Daoy (cell line): ENCODE measurements at regions not wholly inside any gene's neighbourhood (a gene's known extent, or its start where the extent isn't known, plus 50 kb on each side); places are given as distances from the start of the nearest gene placed in this dataset.
"Not testable (repeated sequence)": the region's sequence is repeated elsewhere in the genome, so short reads cannot be mapped to it uniquely, and the experiment has no call there.

Experiments used
- DNase-seq: peaks from one replicate; pipeline ENCODE4 v3.0.0-alpha.2; 2015; ENCODE audit warnings: low read depth

- no peak for DNase-seq
Observed at GRCh38 chr5:82894716-82895115, 182.5 kb downstream of the TMEM167A start.

DNA sequence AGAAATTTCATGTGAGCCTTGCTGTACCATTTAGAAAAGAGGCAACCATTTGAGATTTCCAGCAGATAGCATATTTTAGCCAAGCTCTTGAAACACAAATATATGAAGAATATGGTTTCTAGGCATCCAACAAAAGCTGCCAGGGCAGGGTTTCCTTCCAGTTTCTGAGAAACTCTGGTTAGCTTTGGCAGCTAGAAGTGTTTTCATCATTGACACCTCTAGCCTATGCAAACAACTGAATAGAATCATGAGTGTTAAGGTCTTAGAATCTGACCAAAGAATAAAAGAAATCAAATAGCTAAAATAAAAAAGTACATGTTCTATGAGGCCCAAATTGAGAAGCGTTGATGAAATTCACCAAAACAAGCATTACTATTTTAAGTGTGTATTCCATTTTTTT, 188.1 kb downstream of the TMEM167A start:
- no peak for DNase-seq

GRCh38 chr5:82886911-82887310, 190.3 kb downstream of the TMEM167A start:
- peak; percentile 19 for DNase-seq

DNA sequence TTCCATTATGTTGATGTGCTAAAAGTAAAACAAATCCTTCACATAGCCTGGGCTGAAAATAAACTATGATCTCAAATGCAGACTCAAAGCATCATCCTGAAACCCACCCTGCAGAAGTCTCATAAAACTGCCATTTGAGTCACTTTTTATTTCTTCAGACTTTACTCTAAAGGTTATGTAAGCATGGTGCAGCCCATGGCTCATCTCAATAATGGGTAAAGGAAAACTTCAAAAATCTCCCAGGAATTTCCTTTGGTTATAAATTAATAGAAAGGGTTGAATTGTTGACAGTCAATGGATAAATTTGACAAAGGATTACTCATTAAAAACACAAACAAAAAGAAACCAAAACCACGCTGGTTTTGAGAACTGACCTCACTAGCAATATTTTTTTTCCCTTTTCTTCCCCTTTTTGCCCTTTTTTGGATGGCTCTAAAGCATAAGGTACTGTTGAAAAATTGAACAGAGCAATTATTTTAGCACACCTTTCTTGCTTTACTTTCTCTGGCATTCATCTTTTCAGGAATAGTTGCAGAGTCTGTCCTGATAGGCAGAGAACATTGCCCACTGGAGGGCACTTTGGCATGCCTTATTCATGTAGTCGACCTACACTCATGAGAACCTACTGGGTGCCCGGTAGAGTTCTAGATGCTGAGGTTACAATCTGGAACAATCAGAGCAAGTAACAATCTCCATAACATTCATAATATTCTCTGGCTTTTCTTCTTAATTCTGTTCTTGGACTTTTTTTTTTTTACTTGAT, 191.4 kb downstream of the TMEM167A start:
- DNase-seq: peak; percentile 40

DNA sequence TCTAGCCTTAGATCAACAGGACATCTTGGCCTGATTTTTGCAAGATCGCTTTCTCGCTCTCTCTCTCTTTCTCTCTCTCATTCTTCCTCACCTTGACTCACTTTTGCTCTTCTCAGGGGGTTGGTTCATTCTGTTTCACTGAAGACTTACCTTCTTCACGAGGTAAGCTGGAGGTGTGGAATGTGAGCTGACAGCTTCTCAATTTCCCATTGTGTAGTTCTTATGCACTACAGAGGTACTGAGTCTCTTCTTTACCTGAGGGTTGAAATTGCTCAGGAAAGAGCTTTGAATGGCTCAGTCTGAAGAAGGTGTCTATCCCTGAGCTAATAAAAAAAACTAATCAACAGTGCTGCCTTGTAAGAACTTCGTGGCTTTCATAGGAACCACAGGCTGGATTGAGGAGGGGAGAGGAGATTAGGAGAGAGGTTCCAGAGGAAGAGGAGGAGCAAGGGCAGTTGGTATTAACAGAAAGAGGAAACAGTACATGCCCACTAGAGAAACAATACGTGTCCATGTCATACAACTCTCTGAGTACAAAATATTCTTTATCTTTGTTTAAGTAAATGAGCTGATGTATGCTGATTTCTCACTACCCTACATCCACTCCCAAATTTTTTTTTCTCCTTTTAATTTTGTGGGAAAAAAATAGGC, 192.2 kb downstream of the TMEM167A start:
- no peak for DNase-seq

GRCh38 chr5:82882316-82882715, 194.9 kb downstream of the TMEM167A start:
- DNase-seq: no peak

GRCh38 chr5:82881571-82882174, 195.5 kb downstream of the TMEM167A start:
- no peak for DNase-seq

DNA sequence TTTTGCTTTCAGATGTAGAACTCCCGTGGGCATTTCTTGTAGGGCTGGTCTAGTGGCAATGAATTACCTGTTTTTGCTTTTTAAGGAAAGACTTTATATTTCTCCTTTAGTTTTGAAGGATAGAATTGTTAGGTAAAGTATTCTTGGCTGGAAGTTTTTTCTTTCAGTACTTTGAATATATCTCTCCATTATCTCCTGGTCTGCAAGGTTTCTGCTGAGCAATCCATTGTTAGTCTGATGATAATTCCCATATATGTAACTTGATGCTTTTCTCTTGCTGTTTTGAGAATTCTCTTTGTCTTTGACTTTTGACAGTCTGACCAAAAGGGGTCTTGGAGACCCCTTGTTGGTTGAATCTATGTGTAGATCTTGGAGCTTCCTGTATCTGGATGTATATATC, 198.1 kb downstream of the TMEM167A start:
- DNase-seq: no peak

DNA sequence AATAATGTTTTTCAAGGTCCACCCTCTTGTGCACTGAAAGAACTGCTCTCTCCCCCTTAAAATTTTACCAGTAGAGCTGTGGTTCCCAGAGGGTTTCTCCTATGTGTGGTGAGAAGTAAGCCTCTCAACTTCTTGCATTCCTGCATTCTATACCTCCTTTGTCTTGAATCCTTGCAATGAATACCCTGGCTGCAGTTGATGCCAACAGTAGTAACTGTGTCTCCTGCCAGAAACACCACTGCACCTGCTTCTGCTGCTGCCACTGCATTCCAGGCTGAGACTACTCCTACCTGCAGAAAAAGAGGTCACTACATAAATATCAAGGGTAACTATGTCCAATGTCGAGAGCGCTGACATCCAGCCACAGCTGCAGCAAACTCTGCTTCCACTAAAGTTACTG, 203.7 kb downstream of the TMEM167A start:
- DNase-seq: no peak

GRCh38 chr5:82872321-82873288, 204.6 kb downstream of the TMEM167A start:
- DNase-seq: not testable (repeated sequence)

DNA sequence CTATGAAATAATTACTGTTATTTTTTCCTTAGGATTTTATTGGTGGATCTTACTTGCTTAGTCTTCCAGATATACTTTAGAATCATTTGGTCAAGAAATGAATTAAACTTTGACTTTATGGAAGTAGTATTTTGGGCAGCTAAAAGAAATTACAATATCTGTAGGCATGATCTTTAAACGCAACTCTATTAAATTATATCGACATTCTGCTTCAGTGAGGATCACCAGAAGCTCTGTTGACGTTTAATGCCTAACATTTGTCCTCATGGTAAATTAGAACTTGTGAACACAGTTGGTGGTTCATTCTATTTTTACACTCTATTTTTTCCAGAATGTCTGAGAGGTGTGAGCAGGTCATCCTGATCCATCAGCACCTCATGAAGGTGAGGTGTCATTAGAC, 211.6 kb downstream of the TMEM167A start:
- DNase-seq: no peak

- DNase-seq: no peak
Observed at GRCh38 chr5:82863266-82863665, 213.9 kb downstream of the TMEM167A start.

DNA sequence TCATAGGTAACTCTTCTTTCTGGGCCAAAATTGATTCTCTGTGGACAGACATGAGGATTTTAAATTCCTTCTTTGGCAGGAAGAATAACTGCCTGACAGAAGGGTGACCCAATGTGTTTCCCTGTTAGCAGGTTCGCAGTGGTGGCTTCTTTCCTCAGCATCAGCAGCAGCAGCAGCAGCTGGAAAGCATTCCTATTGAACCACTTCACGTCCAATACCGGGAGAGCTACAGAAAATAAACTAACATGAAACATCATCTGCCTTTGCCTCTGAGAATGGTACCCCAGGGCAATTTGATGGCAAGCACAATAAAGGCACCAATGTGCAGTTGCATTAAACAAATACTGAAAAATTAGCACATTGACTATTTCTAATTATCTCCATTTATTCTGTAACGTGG, 214.5 kb downstream of the TMEM167A start:
- no peak for DNase-seq

GRCh38 chr5:82862261-82862660, 214.9 kb downstream of the TMEM167A start:
- no peak for DNase-seq

GRCh38 chr5:82861701-82862100, 215.5 kb downstream of the TMEM167A start:
- DNase-seq: no peak

DNA sequence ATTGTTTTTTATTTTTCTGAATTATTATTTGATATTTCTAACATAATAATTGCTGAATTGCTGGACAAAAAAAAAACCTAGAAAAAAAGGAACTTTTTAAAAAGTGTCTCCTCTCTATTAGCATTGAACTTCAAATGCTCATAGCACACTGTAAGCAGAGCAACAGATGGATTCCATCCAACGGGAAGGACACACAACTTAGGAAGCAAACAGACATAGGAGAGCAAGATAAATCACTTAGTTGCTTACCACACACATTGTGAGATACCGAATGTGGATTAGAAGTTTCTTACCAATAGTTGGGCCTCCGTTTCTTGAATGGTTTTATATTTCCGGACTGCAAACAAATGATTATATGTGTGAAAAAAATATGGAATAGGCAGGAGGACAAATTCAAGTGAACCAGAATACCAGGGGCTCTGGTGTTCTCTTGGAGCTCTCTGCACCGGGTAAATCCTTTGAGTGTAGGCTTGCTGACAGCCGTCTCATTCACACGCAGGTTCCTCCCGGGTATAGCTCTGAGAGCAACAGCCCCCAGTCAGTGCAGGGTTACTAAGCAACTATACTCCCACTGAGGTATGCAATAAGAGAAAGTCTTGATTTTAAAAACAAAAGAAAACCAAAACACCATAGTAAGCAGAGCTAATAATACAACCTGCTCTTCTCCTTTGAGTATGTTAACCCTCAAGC, 217.6 kb downstream of the TMEM167A start:
- DNase-seq: no peak

- DNase-seq: no peak
Observed at GRCh38 chr5:82858151-82859025, 218.8 kb downstream of the TMEM167A start.

DNA sequence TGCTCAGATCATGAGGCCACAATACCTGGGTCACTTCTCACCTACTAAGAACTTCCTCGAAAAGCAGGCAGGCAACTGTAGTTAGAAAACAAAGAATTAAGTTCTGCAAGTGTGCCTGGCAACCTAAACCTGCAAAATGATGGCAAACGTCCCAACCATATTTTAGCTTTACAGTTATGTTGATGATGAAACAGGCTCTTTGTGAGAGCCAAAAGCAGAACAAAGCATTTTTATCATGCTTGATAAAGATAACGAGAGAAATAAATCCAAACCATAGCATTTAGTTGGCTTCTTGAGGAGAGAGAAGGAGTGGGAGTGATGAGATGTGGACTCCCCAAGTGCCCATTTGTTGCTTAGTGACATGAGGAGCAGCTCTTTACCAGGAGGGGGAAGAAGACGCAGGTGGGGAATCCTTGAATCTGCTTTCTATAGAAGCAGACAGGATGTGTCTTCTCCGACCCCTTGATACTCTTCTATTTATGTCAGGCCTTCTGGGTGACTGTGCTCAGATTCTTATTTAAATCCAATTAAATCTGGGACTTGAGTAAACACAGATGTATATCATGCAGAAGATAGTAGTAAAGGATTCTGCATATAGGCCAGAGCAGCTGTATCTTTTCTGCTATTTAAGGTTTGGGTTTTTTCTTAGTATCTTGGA, 221.2 kb downstream of the TMEM167A start:
- no peak for DNase-seq

- DNase-seq: no peak
Observed at GRCh38 chr5:82854956-82855355, 222.2 kb downstream of the TMEM167A start.

DNA sequence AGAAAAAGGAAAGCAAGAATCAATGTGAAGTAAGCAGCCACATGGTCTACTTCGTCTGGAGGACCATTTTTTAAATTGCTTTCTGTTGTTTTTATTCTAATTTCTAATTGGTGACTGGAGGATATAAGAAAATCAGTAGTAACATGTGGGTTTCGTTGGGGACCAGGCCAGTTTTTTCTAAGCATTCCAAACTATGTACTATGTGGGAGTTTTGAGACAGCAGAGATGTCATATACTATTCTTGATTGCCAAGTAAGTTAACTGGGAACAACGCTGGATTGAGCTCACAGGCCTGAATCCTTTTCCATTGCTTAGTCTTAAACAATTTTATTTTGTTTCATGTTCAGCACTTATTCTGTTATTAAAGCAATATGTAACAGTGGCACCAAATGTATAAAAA, 225.7 kb downstream of the TMEM167A start:
- DNase-seq: no peak
